IgD-negative memory B cell (primary cell): ENCODE measurements at regions not wholly inside any gene's neighbourhood (a gene's known extent, or its start where the extent isn't known, plus 50 kb on each side); places are given as distances from the start of the nearest gene placed in this dataset.

Experiments
- H3K27ac Mint-ChIP-seq, 3 donors: one replicate each; pipeline ENCODE4 v1.8.0; 2020 to 2022; ENCODE audit warnings: mild to moderate bottlenecking in 3 of 3, mixed read lengths in 3 of 3, moderate library complexity in 1 of 3
- H3K27me3 Mint-ChIP-seq: one replicate; pipeline ENCODE4 v1.8.0; 2021; ENCODE audit warnings: mixed read lengths
- H3K36me3 Mint-ChIP-seq: one replicate; pipeline ENCODE4 v1.8.0; 2020; ENCODE audit warnings: mild to moderate bottlenecking, mixed read lengths
- H3K4me1 Mint-ChIP-seq, 3 donors: one replicate each; pipeline ENCODE4 v1.8.0; 2020 to 2022; ENCODE audit warnings: mixed read lengths in 3 of 3, mild to moderate bottlenecking in 1 of 3
- H3K4me3 Mint-ChIP-seq, 4 donors: one replicate each; pipeline ENCODE4 v1.8.0; 2020 to 2022; ENCODE audit warnings: mild to moderate bottlenecking in 4 of 4, mixed read lengths in 4 of 4, moderate library complexity in 3 of 4
- H3K9me3 Mint-ChIP-seq, 3 donors: one replicate each; pipeline ENCODE4 v1.8.0; 2020 to 2021; ENCODE audit warnings: mixed read lengths in 3 of 3, mild to moderate bottlenecking in 1 of 3

DNA sequence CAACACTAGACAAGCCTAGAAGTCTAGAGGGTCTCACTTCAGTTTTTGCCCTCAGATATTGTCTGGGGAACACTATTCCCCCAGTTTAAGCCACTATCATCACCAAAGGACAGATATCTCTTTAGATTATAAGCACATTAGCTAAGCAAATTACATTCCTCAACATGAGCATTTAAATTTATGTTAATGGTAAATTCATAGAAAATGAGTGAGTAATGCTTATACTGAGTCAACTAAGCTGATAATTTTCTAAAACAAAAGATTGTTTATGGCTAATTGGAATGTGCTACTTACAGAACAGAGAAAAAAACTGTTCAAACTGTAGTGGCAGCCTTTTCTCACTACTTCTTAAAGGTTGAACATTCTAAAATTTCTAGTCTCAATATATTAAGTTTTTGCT, 290.2 kb downstream of the SLITRK1 start:
- H3K9me3 Mint-ChIP-seq = peaks cover 2 to 7% (median 2%) of the 10 kb centered on the region in 3 donors
- H3K27ac Mint-ChIP-seq = no peak overlapping the region
- H3K27me3 Mint-ChIP-seq = no peaks in the 10 kb centered on the region
- peaks cover 0 to 2% (median 0%) of the 10 kb centered on the region in 3 donors for H3K4me1 Mint-ChIP-seq
- no peak overlapping the region for H3K4me3 Mint-ChIP-seq
- H3K36me3 Mint-ChIP-seq = no peaks in the 10 kb centered on the region

DNA sequence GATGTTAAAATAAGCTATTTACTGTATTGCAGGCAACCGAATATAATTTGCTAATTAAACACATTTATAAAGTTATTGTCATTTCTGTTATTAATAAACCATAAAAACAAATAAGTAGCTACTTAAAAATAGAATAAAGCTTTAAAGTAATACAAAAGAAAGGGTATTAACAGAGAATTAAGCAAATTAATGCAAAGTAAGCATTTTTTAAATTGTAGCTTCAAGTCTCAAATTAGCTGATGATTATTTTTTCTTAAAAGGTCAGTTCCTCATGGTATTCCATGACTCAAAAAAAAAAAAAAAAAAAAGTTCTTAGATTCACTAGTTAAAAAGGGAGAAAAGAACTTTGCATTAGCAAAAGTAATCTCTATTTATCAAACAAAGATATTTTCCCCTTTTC, 292.5 kb downstream of the SLITRK1 start:
- no peak overlapping the region for H3K4me3 Mint-ChIP-seq
- no peak overlapping the region for H3K27ac Mint-ChIP-seq
- peaks cover 4 to 9% (median 5%) of the 10 kb centered on the region in 3 donors for H3K9me3 Mint-ChIP-seq
- H3K27me3 Mint-ChIP-seq = no peaks in the 10 kb centered on the region
- H3K4me1 Mint-ChIP-seq = peaks cover 0 to under 1% (median 0%) of the 10 kb centered on the region in 3 donors
- H3K36me3 Mint-ChIP-seq = no peaks in the 10 kb centered on the region

DNA sequence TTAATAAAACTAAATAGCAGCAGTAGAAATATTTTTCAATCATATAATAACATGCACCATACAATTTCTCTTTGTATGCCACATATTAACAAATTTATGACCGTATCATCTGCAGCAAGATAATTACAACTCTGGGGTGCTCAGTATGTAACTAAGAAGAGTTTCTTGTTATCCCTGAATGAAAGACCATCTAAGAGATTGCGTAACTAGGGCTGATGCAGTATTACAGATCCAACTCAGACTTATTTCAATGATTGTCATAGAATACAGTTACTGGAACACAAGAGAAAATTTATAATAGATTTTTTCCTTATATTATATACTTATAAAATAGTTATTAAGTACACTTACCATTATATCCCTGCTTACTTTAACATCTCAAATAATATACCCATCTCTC, 305.1 kb downstream of the SLITRK1 start:
- Mint-ChIP-seq H3K9me3 (peaks cover 0 to 11% (median 8%) of the 10 kb centered on the region in 3 donors), H3K4me1 (no peaks in the 10 kb centered on the region), H3K27ac (no peak overlapping the region), H3K27me3 (no peaks in the 10 kb centered on the region), H3K4me3 (no peak overlapping the region), H3K36me3 (no peaks in the 10 kb centered on the region)

GRCh38 chr13:83568019-83568418, 314.3 kb downstream of the SLITRK1 start:
- no peak overlapping the region for H3K4me3 Mint-ChIP-seq
- H3K9me3 Mint-ChIP-seq = peaks cover 6 to 8% (median 7%) of the 10 kb centered on the region in 3 donors

GRCh38 chr13:83563499-83563898, 318.8 kb downstream of the SLITRK1 start:
- Mint-ChIP-seq H3K4me3 (no peak overlapping the region), H3K27me3 (no peaks in the 10 kb centered on the region), H3K36me3 (no peaks in the 10 kb centered on the region), H3K27ac (no peak overlapping the region), H3K4me1 (no peaks in the 10 kb centered on the region), H3K9me3 (peaks cover 5 to 7% (median 6%) of the 10 kb centered on the region in 3 donors)

More at GRCh38 chr13:83568019-83568418, 314.3 kb downstream of the SLITRK1 start:
- H3K36me3 Mint-ChIP-seq = no peaks in the 10 kb centered on the region
- H3K4me1 Mint-ChIP-seq = no peaks in the 10 kb centered on the region
- no peaks in the 10 kb centered on the region for H3K27me3 Mint-ChIP-seq
- H3K27ac Mint-ChIP-seq = no peak overlapping the region

DNA sequence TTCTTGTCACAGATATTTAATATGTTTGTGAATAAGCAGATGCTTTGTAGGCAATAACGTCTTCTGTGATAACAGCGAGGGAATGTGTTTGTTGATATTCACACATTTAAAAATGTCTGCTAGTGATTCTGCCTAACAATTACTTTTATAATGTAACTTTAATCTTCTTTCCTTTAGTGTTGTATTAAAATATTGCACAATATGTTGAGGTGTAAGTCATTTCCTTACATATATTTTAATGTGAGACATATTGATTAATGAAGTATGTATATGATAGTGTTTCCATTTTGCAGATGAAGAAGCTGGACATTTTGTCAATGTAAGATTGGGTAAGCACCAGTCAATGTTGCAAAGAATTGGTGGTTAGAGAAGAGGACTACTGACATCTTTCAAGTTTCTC, 324.4 kb downstream of the SLITRK1 start:
- Mint-ChIP-seq H3K4me1 (no peaks in the 10 kb centered on the region), H3K27ac (no peak overlapping the region), H3K36me3 (no peaks in the 10 kb centered on the region), H3K9me3 (peaks cover 2 to 13% (median 6%) of the 10 kb centered on the region in 3 donors), H3K4me3 (no peak overlapping the region), H3K27me3 (no peaks in the 10 kb centered on the region)

DNA sequence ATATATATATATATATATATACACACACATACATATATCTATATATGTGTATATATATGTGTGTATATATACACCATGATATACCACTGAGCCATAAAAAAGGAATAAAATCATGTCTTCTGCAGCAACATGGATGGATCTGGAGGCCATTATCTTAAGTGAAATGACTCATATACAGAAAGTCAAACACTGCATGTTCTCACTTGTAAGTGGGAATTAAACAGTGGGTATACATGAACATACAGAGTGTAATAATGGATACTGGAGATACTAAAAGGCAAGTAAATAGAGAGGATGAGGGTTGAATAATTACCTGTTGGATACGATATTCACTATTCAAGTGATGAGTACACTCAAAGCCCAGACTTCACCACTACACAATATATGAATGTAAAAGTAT, 332.6 kb downstream of the SLITRK1 start:
- Mint-ChIP-seq H3K36me3 (no peaks in the 10 kb centered on the region), H3K4me3 (no peak overlapping the region), H3K27me3 (no peaks in the 10 kb centered on the region)

GRCh38 chr13:83547043-83547442, 335.2 kb downstream of the SLITRK1 start:
- H3K4me3 Mint-ChIP-seq = no peak overlapping the region
- no peaks in the 10 kb centered on the region for H3K36me3 Mint-ChIP-seq
- no peaks in the 10 kb centered on the region for H3K4me1 Mint-ChIP-seq
- no peak overlapping the region for H3K27ac Mint-ChIP-seq
- peaks cover 0 to 7% (median 2%) of the 10 kb centered on the region in 3 donors for H3K9me3 Mint-ChIP-seq
- H3K27me3 Mint-ChIP-seq = no peaks in the 10 kb centered on the region

More for the DNA sequence above, 332.6 kb downstream of the SLITRK1 start:
- Mint-ChIP-seq H3K27ac (no peak overlapping the region), H3K4me1 (no peaks in the 10 kb centered on the region), H3K9me3 (peaks cover 0 to 7% (median 2%) of the 10 kb centered on the region in 3 donors)

DNA sequence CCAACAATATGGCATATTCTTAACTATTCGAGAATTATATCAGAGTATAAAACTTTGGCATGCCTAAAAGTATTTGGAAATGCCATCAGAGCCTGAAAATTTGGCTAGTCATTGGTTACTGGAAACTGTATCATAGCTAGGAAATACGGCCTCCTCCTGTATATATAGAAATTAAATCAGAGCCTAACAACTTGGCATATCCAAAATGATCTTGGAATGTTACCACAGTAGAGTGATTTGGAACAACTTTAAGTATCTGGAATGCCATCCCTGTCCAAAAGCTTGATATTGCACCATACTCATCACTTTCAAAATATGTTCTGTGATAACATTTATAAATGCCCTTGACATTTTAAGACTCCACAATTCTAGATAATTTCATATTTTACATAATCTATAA, 335.8 kb downstream of the SLITRK1 start:
- peaks cover 0 to 7% (median 2%) of the 10 kb centered on the region in 3 donors for H3K9me3 Mint-ChIP-seq
- no peaks in the 10 kb centered on the region for H3K36me3 Mint-ChIP-seq
- no peak overlapping the region for H3K27ac Mint-ChIP-seq
- H3K4me1 Mint-ChIP-seq = no peaks in the 10 kb centered on the region
- no peaks in the 10 kb centered on the region for H3K27me3 Mint-ChIP-seq
- no peak overlapping the region for H3K4me3 Mint-ChIP-seq

DNA sequence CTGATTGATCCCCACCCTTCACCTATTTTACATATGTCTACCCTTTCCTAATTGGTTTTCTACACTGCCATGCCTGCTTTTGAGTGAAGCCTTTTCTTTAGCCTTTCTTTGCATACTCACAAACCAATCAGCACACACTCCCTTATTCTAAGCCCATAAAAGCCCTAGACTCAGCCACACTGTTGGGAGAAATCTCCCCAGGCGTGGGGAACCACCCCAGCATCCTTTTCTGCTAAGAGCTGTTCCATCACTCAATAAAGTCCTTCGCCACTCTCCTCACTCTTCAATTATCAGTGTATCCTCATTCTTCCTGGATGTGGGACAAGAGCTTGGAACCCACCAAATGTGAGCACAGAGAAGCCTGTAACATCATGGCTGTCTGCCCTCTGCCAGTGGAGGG, 343.6 kb downstream of the SLITRK1 start:
- no peak overlapping the region for H3K27ac Mint-ChIP-seq
- no peaks in the 10 kb centered on the region for H3K36me3 Mint-ChIP-seq
- H3K27me3 Mint-ChIP-seq = no peaks in the 10 kb centered on the region
- no peaks in the 10 kb centered on the region for H3K4me1 Mint-ChIP-seq
- no peak overlapping the region for H3K4me3 Mint-ChIP-seq
- peaks cover 3 to 21% (median 14%) of the 10 kb centered on the region in 3 donors for H3K9me3 Mint-ChIP-seq

GRCh38 chr13:83536941-83537340, 345.3 kb downstream of the SLITRK1 start:
- Mint-ChIP-seq H3K27me3 (no peaks in the 10 kb centered on the region), H3K9me3 (peaks cover 3 to 21% (median 14%) of the 10 kb centered on the region in 3 donors), H3K36me3 (no peaks in the 10 kb centered on the region), H3K4me1 (no peaks in the 10 kb centered on the region), H3K4me3 (no peak overlapping the region), H3K27ac (no peak overlapping the region)

- Mint-ChIP-seq H3K4me3 (no peak overlapping the region), H3K4me1 (no peaks in the 10 kb centered on the region), H3K27ac (no peak overlapping the region), H3K27me3 (no peaks in the 10 kb centered on the region), H3K9me3 (peaks cover 3 to 21% (median 14%) of the 10 kb centered on the region in 3 donors), H3K36me3 (no peaks in the 10 kb centered on the region)
Measured at GRCh38 chr13:83536153-83536552, 346.1 kb downstream of the SLITRK1 start.

- Mint-ChIP-seq H3K4me1 (no peaks in the 10 kb centered on the region), H3K4me3 (no peak overlapping the region), H3K36me3 (no peaks in the 10 kb centered on the region), H3K27ac (no peak overlapping the region), H3K27me3 (no peaks in the 10 kb centered on the region), H3K9me3 (peaks cover 3 to 8% (median 6%) of the 10 kb centered on the region in 3 donors)
Measured at GRCh38 chr13:83532809-83533208, 349.5 kb downstream of the SLITRK1 start.

DNA sequence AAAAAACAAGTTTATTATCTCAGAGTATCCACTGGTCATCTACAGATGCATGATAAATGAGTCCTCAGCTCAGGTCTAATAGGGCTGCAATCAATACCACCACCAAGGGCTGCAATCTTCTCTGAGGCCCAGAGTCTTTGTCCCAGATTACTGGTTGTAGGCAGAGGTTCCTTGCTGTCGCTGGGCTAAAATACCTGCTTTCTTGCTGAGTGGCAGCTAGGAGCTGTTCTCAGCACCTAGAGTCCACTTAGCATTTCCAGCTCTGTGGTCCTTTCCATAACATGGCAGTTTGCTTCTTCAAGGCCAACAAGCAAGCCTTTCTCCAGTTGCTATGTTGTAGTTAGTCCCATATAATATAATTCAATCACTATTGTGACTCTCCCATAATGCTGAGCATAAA, 351.3 kb downstream of the SLITRK1 start:
- no peaks in the 10 kb centered on the region for H3K27me3 Mint-ChIP-seq
- H3K27ac Mint-ChIP-seq = no peak overlapping the region
- H3K9me3 Mint-ChIP-seq = peaks cover 3 to 4% (median 3%) of the 10 kb centered on the region in 3 donors
- no peaks in the 10 kb centered on the region for H3K4me1 Mint-ChIP-seq
- no peaks in the 10 kb centered on the region for H3K36me3 Mint-ChIP-seq
- H3K4me3 Mint-ChIP-seq = no peak overlapping the region

- no peaks in the 10 kb centered on the region for H3K27me3 Mint-ChIP-seq
- no peaks in the 10 kb centered on the region for H3K36me3 Mint-ChIP-seq
- peaks cover 0 to 9% (median 7%) of the 10 kb centered on the region in 3 donors for H3K9me3 Mint-ChIP-seq
- no peaks in the 10 kb centered on the region for H3K4me1 Mint-ChIP-seq
- H3K4me3 Mint-ChIP-seq = no peak overlapping the region
- no peak overlapping the region for H3K27ac Mint-ChIP-seq
Measured at GRCh38 chr13:83516781-83517180, 365.5 kb downstream of the SLITRK1 start.

DNA sequence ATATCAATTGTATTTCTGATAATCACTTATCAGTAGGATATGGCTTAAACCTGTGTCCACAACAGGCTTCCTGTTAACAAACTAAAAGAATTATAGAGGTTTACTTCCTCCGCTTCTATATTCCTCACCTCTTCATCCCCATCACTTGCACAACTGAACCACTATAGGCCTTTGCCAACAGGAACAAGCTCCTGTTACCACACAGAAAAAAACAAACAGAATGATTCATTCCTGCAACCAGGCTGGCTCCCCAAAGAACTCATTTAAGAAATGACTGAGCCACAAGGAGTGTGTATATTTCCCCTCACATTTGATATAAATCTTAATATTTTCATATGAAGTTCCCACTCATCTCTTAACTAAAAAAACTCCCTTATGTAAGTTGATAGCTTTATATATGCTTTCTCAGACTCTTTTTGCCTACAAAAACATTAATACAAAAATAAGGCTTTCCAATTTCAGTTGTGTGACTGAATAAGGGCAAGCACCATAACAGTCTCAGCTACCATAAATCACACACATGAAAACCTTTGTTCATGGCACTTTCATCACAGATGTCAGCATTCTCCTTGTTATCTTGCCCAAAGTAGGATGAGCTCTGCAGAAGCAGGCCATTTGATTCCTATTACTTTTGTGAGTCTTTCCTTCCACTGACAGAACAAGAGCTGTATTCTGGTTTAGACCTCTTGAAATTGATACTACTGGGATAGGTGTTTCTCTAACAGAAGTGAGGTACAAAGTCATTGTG, 366.8 kb downstream of the SLITRK1 start:
- H3K27ac Mint-ChIP-seq = no peak overlapping the region
- H3K4me3 Mint-ChIP-seq = no peak overlapping the region
- H3K9me3 Mint-ChIP-seq = peaks cover 0 to 9% (median 7%) of the 10 kb centered on the region in 3 donors
- H3K4me1 Mint-ChIP-seq = no peaks in the 10 kb centered on the region
- H3K36me3 Mint-ChIP-seq = no peaks in the 10 kb centered on the region
- H3K27me3 Mint-ChIP-seq = no peaks in the 10 kb centered on the region
